BLaER1 treated with 17β-estradiol and CSF1 and Interleukin-3, amounts not matched to agents 10 nM and 100 nM (cell line): ENCODE measurements at regions not wholly inside any gene's neighbourhood (a gene's known extent, or its start where the extent isn't known, plus 50 kb on each side); places are given as distances from the start of the nearest gene placed in this dataset.

Experiments
- H3K27ac ChIP-seq, 11 experiments: shearing (Covaris generic); formaldehyde crosslinking; 2 replicates each; pipeline ENCODE4 v1.8.1; 2022
- H3K27me3 ChIP-seq, 11 experiments: shearing (Covaris generic); formaldehyde crosslinking; 2 replicates each; pipeline ENCODE4 v1.8.1; 2022
- H3K36me3 ChIP-seq, 11 experiments: shearing (Covaris generic); formaldehyde crosslinking; 2 replicates each; pipeline ENCODE4 v1.8.1; 2022
- H3K4me1 ChIP-seq, 10 experiments: shearing (Covaris generic); formaldehyde crosslinking; 2 replicates each; pipeline ENCODE4 v1.8.1; 2022
- H3K4me2 ChIP-seq, 11 experiments: shearing (Covaris generic); formaldehyde crosslinking; 2 replicates each; pipeline ENCODE4 v1.8.1; 2022
- H3K4me3 ChIP-seq, 10 experiments: shearing (Covaris generic); formaldehyde crosslinking; 2 replicates each; pipeline ENCODE4 v1.8.1; 2022
- H3K9ac ChIP-seq, 11 experiments: shearing (Covaris generic); formaldehyde crosslinking; 2 replicates each; pipeline ENCODE4 v1.8.1; 2022
- H3K9me3 ChIP-seq, 11 experiments: shearing (Covaris generic); formaldehyde crosslinking; replicated peaks in 1 of 11; 2 replicates each; pipeline ENCODE4 v1.8.1; 2022
- H4K20me1 ChIP-seq, 11 experiments: shearing (Covaris generic); formaldehyde crosslinking; 2 replicates each; pipeline ENCODE4 v1.8.1; 2022
- Cebpa-rat ChIP-seq, 11 experiments: shearing (Covaris generic); IDR thresholded peaks; 2 replicates each; pipeline ENCODE4 v1.8.1; 2022

DNA sequence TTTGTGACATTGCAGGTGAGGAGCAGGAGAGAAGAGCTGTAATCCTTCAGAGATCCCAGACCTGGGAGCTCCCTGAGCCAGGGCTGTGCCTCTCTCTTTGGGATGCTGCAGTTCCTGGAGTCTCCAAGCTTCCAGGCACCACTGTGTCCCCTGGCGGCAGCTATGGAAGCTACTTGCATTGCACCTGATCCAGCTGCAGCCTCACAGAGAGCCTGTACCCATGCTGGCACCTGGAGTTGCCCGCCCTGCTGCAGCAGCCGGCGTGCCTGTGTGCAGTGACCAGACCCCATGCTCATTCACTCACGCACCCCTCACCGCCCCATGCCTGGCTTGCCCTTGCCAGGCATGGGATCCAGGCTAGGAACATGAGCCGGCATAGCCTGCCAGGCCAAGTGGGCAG lies 51.8 kb upstream of the MED9 start:
- H3K36me3 ChIP-seq: peaks cover 0 to 22% (median 18%) of the 10 kb centered on the region in 11 experiments; a peak in 14 of 22 replicates
- peaks cover 40 to 73% (median 58%) of the 10 kb centered on the region in 11 experiments for H3K9me3 ChIP-seq
- peaks cover 12 to 40% (median 35%) of the 10 kb centered on the region in 10 experiments for H3K4me1 ChIP-seq
- TF ChIP-seq Cebpa-rat (IDR thresholded peaks at IDR 0.05): no peak
- no peaks in the 10 kb centered on the region for H4K20me1 ChIP-seq
- no peak overlapping the region for H3K9ac ChIP-seq
- no peak overlapping the region for H3K27ac ChIP-seq
- no peaks in the 10 kb centered on the region for H3K27me3 ChIP-seq
- no peak overlapping the region for H3K4me2 ChIP-seq
- H3K4me3 ChIP-seq: peak overlapping the region in 6 of 10 experiments; percentile 31 to 41 (median 34); a peak in 9 of 20 replicates

DNA sequence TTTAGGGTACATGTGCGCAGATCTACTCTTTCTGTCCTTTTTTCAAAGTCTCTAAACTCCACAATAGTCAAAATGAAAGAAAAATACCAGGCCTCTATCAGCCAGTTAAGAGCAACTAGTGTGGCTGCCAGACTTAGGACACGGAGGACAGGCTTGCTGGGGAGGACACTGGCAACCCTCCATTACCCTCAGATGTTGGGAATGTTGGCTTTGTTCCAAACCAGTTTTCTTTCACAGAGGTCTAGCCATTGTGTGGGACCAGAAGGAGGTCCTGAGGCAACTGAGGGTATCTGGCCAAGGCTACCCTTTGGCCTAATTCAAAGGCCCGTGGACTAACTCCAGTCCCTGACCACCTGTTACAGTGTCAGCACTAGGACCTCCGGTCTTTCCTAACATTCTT lies 51.2 kb upstream of the MED9 start:
- Histone ChIP-seq H3K27me3 (no peaks in the 10 kb centered on the region), H3K9ac (no peak overlapping the region), H3K27ac (no peak overlapping the region), H3K4me2 (no peak overlapping the region), H3K9me3 (peaks cover 45 to 78% (median 62%) of the 10 kb centered on the region in 11 experiments), H4K20me1 (no peaks in the 10 kb centered on the region), H3K36me3 (peaks cover 0 to 23% (median 18%) of the 10 kb centered on the region in 11 experiments; a peak in 14 of 22 replicates), H3K4me3 (peak overlapping the region in 1 of 10 experiments; percentile 34; a peak in 2 of 20 replicates), H3K4me1 (peaks cover 6 to 34% (median 29%) of the 10 kb centered on the region in 10 experiments)
- no peak for TF ChIP-seq Cebpa-rat (IDR thresholded peaks at IDR 0.05)

DNA sequence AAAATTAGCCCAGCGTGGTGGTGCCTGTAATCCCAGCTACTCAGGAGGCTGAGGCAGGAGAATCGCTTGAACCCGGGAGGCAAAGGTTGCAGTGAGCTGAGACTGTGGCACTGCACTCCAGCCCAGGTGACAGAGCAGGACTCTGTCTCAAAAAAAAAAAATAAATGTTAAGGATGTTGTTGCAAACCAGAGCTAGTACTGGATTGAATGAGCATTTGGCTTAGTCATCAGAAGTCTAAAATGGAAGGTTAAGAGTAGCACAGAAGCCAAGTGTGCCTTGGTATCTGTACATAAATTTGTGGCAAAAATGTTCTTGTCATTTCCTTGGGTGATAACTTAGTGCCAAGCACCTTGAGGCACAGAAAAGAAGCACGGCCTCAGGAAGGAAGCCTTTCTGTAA lies 50.6 kb upstream of the MED9 start:
- H4K20me1 ChIP-seq: no peaks in the 10 kb centered on the region

More for the DNA sequence above, 50.6 kb upstream of the MED9 start:
- no peak overlapping the region for H3K4me2 ChIP-seq
- no peak overlapping the region for H3K27ac ChIP-seq
- no peak overlapping the region for H3K4me3 ChIP-seq
- peaks cover under 1 to 28% (median 24%) of the 10 kb centered on the region in 10 experiments for H3K4me1 ChIP-seq
- H3K36me3 ChIP-seq: peaks cover 0 to 23% (median 18%) of the 10 kb centered on the region in 11 experiments; a peak in 14 of 22 replicates
- peaks cover 45 to 80% (median 62%) of the 10 kb centered on the region in 11 experiments for H3K9me3 ChIP-seq
- TF ChIP-seq Cebpa-rat (IDR thresholded peaks at IDR 0.05): no peak
- H3K9ac ChIP-seq: no peak overlapping the region
- no peaks in the 10 kb centered on the region for H3K27me3 ChIP-seq
